Glomerular visceral epithelial cell (primary cell): ENCODE measurements at regions not wholly inside any gene's neighbourhood (a gene's known extent, or its start where the extent isn't known, plus 50 kb on each side); places are given as distances from the start of the nearest gene placed in this dataset.

Experiments used
- DNase-seq: peaks from one replicate; pipeline ENCODE4 v3.0.0-alpha.2; 2016; ENCODE audit errors: extremely low spot score

- DNase-seq, result no peak
These were observed 299.9 kb upstream of the SFRP2 start for GRCh38 chr4:154088741-154089140.

GRCh38 chr4:154086247-154086646 is 297.4 kb upstream of the SFRP2 start:
- DNase-seq, result peak; percentile 47

GRCh38 chr4:154084864-154085263 is 296.0 kb upstream of the SFRP2 start:
- peak; percentile 68 for DNase-seq

- DNase-seq, result peak; percentile 80
These were observed 294.1 kb upstream of the SFRP2 start for GRCh38 chr4:154082760-154083535.

GRCh38 chr4:154081391-154081790 is 292.5 kb upstream of the SFRP2 start:
- no peak for DNase-seq

GRCh38 chr4:154078504-154079350 is 289.8 kb upstream of the SFRP2 start:
- DNase-seq, result no peak

- DNase-seq, result no peak
These were observed 288.0 kb upstream of the SFRP2 start for GRCh38 chr4:154076921-154077320.

GRCh38 chr4:154073107-154073822 is 284.4 kb upstream of the SFRP2 start:
- DNase-seq, result peak; percentile 78

GRCh38 chr4:154067786-154068185 is 278.9 kb upstream of the SFRP2 start:
- peak; percentile 32 for DNase-seq

- DNase-seq, result no peak
These were observed 276.5 kb upstream of the SFRP2 start for GRCh38 chr4:154065368-154065767.

GRCh38 chr4:154064244-154064643 is 275.4 kb upstream of the SFRP2 start:
- no peak for DNase-seq

- DNase-seq, result no peak
These were observed 260.7 kb upstream of the SFRP2 start for GRCh38 chr4:154049457-154050181.

GRCh38 chr4:154047733-154048132 is 258.9 kb upstream of the SFRP2 start:
- DNase-seq, result no peak

- DNase-seq, result no peak
These were observed 256.0 kb upstream of the SFRP2 start for GRCh38 chr4:154044742-154045485.

GRCh38 chr4:154044108-154044531 is 255.2 kb upstream of the SFRP2 start:
- no peak for DNase-seq

- DNase-seq, result no peak
These were observed 252.8 kb upstream of the SFRP2 start for GRCh38 chr4:154041640-154042039.

- DNase-seq, result no peak
These were observed 250.8 kb upstream of the SFRP2 start for GRCh38 chr4:154039435-154040343.

- DNase-seq, result no peak
These were observed 248.0 kb upstream of the SFRP2 start for GRCh38 chr4:154036856-154037255.

GRCh38 chr4:154035341-154035740 is 246.5 kb upstream of the SFRP2 start:
- no peak for DNase-seq

- DNase-seq, result no peak
These were observed 245.0 kb upstream of the SFRP2 start for GRCh38 chr4:154033921-154034320.
